ENCODE measurements at regions not wholly inside any gene's neighbourhood (a gene's known extent, or its start where the extent isn't known, plus 50 kb on each side); places are given as distances from the start of the nearest gene placed in this dataset.

DNA sequence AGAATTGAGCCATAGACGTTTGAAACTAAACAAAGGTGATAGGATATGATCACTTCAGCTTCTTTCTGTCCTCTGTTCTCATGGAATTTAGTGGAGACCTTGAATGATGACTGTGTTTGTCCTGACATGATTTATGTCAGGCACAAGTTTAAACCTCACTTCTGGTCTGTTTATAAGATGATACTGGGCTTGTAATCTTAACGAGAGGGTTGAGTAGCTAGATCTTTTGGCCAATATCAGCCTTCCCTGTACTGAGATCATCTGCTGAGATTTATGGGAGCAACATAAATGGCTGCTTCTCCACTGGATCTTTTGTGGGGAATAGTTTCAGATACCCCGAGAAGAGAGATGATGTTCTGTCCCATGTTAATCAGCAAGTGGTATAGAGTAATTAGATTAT lies 121.8 kb upstream of the OBI1 start:
- no peak for DNase-seq (ENCODE audit: low spot score)

DNA sequence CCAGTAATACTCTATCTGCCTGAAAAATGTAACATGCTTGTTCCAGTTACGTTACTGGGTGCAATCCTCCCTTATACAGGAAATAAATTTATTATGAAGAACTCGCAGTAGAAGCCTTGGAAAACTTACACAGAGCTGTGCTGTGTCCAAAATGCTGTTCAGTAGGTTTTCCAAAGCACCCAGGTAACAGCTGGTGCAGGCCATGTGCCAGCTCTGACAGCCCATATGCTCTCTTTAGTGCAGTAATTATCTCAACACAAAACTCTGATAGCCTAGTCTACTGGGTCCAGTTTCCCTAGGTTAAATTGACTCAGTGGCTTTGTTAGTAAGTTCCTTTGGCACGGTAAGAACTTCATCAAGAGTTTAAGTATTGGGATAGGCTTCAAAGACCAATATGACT lies 120.7 kb upstream of the OBI1 start:
- no peak for DNase-seq (ENCODE audit: low spot score)

DNA sequence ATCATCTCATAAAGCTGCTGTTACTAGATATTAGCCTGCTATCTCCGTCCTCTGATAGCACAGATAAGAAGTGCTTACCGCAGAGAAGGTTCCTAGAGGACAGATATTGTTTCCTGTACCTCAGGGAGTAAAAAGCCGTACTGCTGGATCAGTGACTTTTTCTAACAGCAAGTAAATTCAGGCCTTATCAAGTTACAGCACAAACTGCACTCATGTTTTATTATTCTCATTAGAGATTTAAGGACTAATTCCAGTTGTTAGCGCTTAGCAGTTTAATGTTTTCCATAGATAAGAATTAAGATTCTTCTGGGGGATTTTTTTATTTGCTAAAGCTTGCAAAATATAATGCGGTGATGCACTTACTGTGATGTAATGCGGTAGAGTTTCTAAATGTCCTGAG lies 119.0 kb upstream of the OBI1 start:
- no peak for DNase-seq (ENCODE audit: low spot score)

DNA sequence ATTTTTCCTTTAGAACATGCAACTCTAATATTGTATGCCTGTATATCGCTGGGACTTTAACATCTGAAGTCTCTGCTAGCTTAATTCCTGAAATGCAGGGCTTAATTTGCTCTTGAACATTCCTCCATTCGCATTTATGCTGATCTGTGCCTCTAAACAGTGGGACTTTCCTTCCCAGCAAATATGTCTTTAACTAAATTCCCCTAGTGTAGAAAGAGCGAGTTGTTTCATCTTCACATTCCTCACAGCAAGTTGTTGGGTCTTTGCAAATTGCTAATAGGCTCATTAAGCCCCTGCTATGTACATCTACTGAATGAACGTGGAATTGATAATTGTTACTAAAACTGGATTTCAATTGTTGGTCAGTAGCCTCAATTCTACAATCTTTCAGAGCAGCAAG lies 118.4 kb upstream of the OBI1 start:
- no peak for DNase-seq (ENCODE audit: low spot score)

DNA sequence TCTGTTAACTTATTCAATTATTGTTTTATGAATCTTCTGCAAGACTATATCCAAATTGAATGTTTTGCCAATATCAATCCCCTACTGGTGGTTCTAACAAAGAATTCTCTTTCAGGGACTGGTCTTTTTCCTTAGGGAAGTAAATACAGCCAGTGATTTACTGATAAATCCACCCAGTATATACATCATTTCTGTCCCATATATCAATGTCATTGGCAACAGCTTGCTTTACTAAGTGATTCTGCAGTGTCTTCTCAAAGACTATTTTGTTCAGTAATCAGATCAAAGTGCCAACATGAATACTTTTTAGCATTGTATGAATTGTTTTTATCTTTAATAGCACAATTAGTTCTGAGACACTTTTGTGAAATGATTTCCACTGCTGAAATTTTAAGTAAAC lies 114.0 kb upstream of the OBI1 start:
- no peak for DNase-seq (ENCODE audit: low spot score)

DNA sequence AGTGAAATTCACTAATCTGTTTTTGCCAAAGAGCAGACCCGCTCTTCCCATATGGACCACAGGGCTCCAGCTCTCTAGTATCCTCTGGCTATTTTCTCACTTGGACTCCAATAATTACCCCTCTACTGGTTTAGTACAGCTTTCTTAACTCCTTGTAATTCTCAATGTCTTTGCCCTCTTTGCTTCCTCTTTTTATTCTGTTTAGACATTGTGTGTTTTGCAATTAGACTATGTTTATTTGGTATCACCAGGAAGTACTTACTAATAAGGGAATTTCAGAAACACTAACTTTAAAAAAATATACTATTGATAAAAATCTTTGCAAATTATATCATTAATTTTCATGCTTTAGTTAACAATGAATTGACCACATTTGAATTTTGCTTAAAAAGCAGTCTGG lies 111.6 kb upstream of the OBI1 start:
- no peak for DNase-seq (ENCODE audit: low spot score)

DNA sequence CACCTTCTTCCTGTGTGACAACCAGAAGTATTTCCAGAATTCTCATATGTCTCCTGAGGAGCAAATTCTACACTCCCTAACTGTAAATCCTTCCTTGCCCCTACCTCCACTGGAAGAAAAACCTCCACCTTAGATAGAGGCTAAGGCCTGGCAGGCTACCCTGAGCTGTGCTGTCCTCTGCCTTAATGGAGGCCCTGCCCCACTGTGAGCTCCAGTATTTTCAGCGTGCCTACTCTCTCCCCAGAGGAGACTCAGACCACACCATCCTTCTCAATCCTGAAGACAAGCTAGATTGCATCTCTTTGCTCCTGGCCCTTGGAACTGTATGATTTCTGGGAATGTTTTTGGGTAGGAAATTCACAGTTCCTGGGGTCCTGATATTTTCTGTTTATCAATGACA lies 110.0 kb upstream of the OBI1 start:
- DNase-seq (ENCODE audit: low spot score) = no peak

DNA sequence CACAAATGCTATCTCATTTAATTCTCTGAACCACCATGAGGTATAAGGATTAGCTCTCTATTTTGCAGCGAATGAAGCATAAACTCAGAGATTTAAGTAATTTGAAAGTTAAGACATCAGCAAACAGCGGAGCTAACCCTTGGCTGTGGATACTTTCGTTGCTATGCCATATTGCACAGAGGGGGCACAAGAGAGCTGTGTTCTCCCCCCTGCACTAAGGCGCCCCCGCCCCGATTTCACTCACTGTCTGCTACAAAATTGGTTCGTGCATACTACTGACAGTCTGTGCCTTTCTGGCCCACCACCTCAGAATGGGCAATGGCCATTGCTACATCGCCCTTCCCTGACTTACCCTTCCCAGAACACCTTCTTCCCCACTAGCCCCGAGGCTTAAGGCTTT lies 105.7 kb upstream of the OBI1 start:
- DNase-seq (ENCODE audit: low spot score) = no peak

DNA sequence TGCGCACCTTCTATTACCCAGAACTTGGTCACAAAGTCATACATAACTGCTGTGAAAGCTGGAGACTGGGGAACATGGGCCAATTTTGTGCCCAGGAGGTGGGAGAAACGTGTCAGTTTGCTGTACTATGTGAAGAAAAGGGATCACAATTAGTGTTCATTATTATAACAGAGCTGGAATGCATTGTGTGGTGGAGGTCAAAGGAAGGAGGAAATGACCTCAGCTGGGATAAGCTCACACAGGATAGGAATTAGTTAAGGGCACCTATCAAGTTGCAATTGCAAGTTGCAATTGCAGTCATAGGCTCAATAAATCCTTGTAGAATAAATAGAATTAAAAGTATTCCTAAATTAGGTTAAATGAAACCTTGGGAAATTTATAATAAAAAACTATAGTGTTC lies 103.9 kb upstream of the OBI1 start:
- DNase-seq (ENCODE audit: low spot score) = no peak

DNA sequence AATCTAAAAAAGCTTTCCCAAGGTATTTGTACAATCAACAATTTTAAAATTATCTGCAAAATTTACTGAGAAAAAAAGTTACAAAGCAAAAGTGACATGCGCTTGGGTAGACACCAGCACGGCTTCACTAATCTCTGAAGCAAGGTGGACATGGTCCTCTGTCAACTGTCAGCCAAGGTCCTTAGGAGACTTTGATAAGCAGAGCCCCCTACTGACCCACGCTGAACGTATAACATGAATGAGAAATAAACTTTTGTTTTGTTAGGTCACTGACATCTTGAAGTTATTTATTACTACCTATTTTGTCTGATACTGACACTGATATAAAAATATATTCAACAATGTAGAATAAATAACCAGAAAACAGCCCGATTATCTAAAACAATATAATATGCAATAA lies 100.7 kb upstream of the OBI1 start:
- DNase-seq (ENCODE audit: low spot score) = no peak

DNA sequence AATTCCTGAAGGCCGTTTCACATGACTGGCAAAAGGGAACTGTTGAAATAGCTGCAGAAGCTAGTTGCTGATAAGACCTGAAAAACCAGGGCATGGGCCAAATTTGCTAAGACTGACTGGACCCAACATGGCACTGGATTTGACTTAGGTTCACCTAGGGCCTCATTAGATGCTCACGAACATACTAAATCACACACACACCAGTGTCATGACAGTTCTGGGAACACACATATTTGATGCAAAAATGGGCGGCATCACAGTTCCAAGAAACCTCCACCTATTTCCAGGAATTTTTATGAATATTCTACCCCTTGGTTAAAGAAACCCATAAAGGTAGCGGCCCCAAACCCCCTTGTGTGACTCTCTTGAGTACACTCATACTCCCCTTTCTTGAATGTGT lies 99.6 kb upstream of the OBI1 start:
- no peak for DNase-seq (ENCODE audit: low spot score)

DNA sequence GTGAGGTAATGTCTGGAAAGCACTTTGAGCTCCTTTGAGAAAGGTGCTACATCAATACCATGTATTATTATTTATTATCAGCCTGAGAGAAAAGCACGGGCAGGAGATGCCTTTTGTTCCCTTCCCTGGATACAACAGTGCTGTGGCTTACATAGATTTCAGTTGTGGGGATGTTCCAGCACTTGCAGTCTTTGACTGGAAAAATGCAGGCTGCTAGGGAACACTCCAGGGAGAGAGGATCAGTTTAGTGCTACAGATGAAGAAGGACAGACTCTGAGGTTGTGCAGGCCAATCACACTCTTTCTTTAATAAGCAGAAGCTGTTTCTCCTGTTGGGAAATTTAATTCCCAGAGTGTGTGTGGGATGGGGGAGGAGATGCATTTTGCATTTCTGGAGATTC lies 94.5 kb upstream of the OBI1 start:
- DNase-seq (ENCODE audit: low spot score) = no peak

DNA sequence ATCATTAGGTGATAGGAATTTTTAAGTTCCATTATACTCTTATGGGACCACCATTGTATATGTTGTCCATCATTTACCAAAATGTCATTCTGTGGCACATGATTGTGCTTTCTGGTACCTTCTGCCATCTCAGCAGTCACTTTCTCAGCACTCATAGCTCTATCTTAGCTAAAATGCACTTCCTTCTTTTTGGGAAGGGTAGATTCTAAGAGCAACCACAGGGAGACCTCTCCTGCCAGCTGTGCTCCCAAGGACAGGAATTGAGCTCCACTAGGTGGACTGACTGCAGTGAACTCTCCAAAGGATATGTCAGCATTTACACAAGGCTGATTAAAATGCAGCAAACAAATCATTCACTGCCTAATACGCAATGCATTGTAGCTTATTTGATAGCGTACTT lies 91.8 kb upstream of the OBI1 start:
- no peak for DNase-seq (ENCODE audit: low spot score)

DNA sequence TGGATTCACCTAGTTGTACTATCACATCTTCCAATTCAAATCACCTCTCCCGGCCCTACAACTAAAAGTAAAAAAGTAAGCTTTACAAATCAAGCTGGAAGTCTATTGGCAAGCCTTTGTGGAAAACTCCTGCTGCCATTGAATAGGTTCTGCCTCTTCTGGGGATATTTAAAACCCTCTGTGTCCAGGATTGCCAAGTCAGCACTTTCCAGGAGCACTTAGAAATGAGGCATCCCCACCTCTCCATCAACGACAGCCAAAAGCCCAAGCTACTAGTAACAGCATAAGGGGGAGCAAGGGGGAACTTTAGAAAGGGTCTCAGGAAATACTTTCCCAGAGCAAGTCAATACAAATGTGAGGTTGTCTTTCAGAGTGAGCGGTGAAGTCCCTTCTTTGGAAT lies 85.0 kb upstream of the OBI1 start:
- DNase-seq (ENCODE audit: low spot score) = no peak

DNA sequence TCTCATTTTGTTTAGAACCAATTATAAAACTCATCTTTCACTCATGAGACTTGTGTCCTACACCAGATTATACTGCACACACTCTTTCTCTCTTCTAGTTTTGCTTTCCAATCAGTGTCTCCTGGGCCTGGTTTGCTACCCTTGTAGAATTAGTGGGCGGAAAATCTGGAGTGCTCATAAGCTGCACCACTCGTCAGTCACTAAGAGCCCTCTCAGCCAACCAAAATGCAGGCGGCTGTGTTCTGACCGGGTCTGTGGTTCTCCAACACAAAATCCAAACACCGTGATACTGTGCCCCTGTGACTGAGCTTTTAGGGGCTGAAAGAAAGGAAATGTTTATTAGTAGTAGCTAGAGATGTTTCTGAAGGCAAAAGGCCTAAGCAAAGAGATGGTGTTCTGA lies 83.7 kb upstream of the OBI1 start:
- no peak for DNase-seq (ENCODE audit: low spot score)

DNA sequence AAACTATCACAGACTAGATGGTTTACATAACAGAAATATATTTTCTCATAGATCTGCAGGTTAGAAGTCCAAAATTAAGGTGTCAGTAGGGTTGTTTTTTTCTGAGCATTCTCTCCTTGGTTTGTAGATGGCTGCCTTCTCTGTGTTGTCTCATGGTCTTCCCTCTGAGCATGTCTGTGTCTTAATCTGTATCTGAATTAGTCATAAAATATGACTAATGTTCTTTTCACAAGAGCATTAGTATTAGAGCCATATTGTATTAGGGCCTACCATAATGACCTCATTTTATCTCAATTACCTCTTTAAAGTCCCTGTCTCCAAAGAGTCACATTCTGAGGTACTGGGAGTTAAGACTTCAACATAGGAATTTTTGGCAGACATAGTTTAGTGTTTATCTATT lies 77.2 kb upstream of the OBI1 start:
- DNase-seq (ENCODE audit: low spot score) = no peak

DNA sequence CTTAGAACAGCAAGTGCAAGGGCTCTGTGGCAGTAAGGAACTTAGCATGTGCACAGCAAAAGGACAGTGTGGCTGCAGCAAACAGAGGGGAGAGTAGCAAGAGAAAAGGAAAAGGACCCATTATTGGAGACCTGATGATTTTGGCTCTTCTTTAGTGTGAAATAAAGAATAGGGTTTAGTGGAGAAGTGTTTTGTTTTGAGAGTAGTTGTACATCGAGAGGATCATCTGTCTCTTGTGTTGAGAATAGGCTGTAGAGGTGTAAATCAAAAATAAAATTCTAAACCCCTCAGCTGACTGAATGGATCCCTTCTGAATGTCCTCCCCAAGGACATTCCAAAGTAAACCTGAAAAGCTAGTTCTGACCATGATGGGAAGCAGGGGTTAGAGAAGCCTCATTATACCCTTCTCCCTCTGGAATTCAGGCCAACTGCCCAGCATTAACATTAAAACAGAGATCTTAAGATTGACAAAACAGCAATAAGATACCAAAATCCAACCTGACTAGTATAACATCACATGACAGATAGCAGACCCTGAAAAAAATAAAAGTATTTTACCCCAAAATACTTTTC lies 73.6 kb upstream of the OBI1 start:
- no peak for DNase-seq (ENCODE audit: low spot score)

DNA sequence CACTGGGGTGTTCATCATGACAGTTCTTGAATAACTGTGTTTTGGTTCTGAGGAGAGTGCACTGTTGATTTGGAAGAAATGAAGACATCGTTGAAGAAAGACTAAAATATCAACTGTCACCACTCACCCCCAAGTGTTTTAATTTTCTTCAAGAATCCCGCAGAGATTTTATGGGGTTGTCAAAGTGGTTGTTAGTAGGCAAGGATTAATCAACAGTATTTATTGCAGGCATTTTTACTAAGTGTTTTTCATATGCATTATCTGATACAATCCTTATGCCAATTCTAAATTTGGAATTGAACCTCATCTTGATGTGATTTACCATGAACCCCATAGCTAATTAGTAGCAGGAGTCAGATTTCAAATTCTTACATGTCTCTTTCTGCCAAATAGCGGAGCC lies 63.7 kb upstream of the OBI1 start:
- no peak for DNase-seq (ENCODE audit: low spot score)

DNA sequence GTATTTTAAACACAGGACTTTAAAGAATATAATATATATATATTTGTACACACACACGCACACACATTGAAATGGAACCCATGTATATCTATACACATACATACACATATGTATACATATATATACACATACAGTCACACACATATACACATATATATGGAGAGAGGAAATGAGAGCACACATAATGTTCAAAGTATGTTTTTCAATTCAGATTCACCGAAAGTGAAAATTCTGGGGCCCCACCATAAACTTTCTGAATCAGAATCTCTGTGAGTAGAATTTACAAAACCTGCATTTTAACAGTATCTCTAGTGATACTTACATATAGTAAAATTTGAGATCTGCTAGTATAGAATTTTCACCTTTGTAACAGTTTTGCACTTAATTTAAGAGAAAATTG lies 60.4 kb upstream of the OBI1 start:
- DNase-seq (ENCODE audit: low spot score) = no peak

DNA sequence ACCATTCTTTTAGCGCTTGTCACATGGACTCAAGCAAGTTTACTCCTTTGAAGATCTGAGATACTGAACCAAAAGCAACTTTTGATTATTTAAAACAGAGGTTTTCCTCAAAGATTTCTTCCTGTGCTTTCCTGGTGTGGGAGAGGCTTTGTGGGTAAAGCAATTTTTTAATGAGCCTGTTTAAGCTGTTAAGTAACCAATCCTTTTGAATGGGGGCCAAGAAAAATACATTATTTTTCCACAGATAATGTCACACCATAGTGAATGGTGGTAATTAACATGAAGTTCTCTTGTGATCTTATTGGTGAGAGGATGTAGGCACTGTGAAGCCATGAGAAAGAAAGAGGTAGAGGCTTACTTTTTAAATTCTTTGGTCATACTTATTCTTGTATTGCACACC lies 55.8 kb upstream of the OBI1 start:
- DNase-seq (ENCODE audit: low spot score) = no peak

DNA sequence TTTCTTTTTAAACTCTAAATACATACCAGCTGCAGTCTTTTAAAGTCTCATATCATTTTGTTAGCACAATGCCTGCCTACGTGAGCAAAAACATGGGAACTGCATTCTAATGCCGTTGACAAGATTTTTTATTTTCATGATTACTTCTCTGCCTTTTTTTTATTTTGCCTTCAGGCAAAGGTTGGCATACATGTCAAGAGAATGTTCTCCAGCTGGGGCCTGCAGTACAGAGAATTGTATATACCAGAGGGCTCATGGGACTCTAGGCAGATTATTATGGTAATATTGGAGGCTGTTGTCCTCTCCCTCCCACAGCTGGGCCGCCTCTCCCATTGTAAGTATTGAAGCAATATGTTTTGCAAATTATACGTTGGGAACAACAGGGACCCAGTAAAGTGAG lies 53.9 kb upstream of the OBI1 start:
- DNase-seq (ENCODE audit: low spot score) = no peak

DNA sequence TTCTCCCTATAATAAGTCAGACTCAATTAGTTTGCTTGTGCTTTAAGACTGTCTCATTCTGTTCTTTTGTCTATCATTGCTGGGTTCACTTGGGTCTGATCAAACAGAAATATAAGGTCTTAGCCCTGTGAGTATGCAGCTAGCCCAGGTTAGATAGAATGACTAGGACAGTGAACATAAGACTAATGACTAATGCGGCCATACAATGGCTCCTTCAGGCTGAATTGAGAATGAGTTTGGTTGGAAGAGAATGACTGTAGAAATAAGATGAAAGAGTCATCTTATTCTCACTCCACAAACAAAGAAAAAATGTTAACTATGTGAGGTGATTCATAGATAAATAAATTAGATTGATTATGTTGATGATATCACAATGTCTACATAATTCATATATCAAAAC lies 50.1 kb upstream of the OBI1 start:
- DNase-seq (ENCODE audit: low spot score) = no peak
